HG03575 (cell line): ENCODE measurements at regions not wholly inside any gene's neighbourhood (a gene's known extent, or its start where the extent isn't known, plus 50 kb on each side); places are given as distances from the start of the nearest gene placed in this dataset.

Experiments used
- ATAC-seq: cut with Tn5 transposase; IDR thresholded peaks from one replicate; pipeline ENCODE4 v1.9.1; 2021; ENCODE audit not compliant: unreplicated experiment, insufficient number of reproducible peaks, low FRiP score; ENCODE audit errors: extremely low read depth

DNA sequence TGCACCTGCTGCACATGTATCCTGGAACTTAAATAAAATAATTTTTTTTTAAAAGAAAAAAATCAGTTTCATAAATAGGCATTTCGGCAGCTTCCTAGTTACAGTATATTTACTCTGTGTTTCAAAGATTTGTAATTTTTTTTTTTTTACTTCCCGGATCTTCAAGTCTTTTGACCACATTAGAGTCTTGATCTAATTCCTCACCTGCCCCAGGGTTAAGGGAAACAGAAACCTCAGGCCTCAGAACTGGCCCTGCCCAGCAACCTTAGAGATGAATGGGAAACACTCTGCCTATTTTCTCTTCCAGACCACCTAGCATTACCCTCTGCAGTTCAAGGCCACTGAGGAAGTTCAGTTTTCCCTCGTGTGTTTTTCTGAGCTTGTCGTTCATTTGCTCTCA lies 304.0 kb downstream of the MAF start:
- no peak for ATAC-seq

DNA sequence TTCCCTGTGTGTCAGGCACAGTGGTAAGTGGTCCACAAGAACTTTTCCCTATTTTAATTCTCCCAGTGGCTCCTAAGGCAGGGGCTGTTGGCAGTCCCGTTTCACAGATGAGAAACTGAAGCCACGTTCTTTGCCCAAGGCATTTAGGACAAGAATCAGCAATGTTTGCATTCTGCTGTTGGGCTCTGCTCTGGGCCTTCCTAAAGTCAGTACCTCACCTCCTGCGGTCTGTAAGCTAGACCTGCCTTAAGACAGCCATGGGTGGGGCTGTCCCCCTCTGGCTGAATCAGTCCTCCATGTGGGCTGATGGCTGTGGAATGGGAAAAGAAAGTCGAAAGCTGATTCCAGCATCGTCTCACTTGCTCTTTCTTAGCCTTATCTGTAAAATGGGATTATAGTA lies 304.8 kb downstream of the MAF start:
- no peak for ATAC-seq

DNA sequence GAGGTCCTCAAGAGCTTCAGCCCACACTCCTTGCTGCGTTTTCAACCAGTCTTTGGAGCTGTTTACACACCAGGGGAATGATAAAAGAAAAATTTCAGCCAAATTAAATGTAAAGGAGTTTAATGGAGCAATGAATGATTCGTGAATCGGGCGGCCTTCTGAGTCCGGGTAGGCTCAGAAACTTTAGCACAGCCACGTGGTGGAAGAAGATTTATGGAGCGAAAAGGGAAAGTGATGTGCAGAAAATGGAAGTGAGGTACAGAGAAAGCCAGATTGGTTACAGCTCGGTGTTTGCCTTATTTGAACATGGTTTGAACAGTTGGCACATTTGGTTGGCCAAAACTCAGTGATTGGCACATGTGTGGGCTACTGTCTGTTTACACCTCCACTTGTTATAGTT lies 305.4 kb downstream of the MAF start:
- ATAC-seq = no peak

DNA sequence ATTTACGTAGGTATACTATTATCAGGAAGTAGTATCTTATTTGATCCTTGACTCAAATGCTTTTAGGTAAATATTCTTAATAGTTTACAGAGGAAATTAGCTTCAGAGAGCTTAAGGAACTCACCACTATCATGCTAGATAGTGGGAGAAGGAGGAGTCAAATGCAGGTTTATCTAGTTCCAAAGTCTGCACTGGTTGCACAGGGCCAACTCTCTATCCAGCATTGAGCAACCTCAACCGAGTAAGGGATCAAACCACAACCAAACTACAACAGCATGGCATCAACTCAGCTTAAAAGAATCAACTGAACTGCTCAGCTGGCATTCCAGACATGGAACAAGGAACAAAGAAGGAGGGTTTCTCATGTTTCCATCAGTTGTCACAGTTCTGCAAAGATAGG lies 306.0 kb downstream of the MAF start:
- ATAC-seq = no peak

DNA sequence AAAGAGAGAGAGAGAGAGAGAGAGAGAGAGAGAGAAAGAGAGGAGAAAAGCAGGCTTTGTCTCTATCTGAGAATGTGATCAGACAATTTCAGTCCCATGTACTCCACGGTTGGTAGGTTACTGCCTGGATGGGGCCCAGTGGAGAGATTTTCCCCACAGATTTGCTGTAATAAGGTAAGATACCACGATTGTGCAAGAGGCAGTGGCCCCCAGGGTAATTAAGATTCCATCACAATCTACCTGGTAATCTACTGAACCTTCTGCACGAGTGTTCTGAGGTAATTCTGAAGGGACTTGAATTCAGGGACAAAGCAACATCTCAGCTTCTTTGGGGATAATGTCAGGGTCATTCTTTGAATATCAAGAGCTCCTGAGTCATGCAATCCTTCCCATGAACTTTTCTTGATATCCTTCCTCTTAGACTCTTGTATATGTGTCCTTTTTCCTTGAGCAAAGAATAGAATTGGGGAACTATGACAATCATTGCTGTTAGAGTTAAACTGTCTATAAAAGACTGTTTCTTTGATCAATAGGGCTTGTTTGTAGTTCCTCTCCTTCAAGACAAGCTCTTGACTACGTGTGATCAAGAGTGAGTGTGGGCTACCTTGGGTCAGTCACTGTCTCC lies 306.6 kb downstream of the MAF start:
- no peak for ATAC-seq

DNA sequence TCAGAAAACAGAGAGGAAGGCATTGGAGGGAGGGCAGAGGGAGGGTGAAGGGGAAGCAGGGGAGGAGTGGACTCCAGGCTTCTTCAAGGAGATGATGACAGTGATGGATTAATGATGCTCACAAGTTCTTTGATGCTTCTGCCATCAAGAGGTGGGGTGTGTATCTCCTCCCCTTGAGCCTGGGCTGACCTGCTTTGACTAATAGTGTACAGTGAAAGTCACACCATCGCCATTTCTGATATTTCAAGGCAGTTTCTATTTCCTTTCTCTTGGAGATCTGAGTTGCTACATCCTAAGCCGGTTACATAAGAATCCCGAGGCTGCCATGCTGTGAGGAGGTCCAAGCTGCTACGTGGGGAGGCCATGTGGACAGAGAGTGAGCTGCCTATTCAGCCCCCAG lies 312.5 kb downstream of the MAF start:
- no peak for ATAC-seq

DNA sequence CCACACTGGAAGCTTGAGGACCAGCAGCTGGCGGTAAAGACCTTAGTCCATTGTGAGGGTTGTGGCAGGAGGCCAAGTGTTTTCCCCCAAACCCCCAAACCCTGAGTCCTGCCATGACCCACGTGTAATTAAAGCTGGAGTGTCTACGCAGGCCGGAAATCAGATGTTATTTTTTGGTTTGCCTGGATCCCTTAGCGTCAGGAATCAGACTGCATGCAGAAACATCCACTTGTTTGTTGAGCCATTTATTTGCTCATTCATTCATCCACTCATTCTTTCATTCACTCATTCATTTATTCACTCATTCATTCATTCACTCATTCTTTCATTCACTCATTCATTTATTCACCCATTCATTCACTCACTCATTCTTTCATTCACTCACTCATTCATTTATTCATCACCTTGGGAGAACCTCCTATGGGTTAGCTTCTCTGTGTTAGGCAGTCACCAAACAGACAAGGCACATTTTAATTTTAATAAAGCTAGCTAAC lies 313.1 kb downstream of the MAF start:
- no peak for ATAC-seq

DNA sequence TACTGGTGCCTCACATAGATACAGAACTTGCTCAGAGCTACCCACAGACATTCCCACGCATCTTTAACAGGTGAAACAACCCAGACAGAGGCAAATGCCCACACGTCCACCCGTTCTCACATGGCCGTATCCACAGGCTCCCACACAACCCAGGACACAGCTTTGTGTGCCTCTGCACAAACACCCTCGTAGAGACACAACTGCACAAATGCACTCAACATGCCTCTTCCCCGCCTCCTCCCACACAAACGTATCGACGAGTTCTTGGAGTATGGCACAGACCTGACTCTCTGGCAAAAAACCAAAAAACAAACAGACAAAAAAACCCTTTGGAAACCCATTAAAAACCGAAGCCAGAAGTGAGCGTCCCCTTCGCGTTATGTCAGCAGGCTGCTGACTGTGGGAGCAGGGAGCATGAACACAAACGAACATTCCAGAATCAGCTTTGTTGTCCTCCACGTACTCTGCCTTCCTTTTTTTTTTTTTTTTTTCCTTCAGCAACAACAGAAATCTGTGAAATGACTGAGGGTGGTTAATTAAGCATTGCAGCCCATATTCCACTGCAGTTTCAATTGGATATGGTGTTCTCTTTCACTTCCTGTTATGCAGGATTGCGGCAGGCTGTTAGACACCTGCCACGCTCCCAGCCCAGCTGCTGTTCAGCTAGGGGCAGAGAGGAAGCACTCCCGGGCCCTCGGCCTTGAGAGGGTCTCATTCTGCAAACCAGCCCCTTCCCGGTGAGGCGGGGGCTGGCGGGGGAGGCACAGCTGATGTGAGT lies 313.7 kb downstream of the MAF start:
- ATAC-seq = peak; percentile 78

DNA sequence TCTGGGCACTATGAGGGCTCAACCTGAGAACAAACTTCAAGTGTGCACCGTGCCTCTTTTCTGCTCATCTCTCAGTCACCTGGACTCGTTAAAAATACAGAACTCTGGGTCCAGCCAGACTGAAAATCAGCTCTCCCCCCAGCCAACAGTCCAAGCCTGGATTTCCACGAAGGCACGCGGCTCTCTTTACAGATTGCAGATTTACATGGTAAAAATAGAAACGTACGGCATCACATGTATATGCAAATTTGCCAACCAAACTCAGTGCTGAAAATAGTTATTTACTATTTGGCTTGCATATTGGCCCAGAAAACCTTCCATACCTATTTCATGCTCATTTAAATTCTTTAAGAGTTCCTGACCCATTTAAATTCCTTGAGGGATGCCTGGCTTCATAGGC lies 315.8 kb downstream of the MAF start:
- no peak for ATAC-seq

DNA sequence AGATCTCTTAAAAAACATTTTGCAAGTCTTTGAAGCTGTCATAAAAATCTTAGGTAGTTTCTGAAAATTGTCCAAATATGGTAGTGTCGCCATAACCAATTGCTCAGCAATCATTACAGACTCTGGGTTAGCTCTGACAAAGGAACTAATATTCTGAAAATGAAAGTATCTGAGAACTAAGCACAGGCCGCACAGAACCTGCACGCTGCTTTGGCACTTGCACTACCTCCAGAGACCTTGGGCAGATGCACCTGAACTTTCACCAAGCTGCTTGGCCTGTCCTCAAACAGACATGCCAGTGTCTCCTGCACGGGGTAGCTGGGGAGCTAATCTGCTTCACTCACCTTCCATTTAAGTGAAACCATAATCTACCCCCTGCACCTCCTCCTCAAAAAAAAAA lies 317.0 kb downstream of the MAF start:
- ATAC-seq = no peak

DNA sequence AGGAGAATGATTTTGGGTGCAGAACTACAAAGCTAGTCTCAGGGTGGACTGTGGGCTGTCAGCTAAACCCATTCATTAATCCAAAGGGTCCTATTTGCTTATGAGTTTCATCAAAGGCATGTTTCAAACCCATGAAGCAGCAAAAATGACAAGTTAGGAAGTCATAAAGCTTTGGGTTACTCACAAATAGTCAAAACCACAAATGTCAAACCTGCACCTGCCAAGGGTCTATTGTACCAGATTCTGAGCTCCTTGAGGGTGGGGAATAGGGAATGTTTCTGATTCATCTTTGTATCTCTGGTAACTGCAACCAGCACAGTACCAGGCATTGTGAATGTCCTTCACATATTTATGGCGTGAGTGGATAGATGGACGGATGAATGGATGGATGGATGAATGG lies 317.7 kb downstream of the MAF start:
- no peak for ATAC-seq

DNA sequence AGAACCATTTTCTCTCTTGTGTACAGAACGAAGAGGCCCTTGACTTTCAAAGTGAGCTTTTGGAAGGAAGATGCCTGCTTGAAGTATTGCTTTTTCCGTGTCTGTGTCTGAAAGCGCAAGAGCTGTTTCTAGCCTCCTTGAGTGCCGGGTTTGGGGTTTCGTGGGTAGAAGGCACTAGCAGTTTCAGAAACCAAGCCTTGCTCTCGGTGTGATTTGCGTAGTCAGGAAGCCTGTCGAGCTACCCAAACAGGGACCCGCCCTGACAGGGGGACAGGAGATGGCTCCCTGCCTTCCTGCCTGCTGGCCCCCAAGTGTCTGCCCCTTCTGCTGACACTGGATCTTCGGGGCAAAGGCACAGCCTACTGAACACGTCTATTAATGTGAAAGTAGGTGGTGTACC lies 322.0 kb downstream of the MAF start:
- ATAC-seq = no peak

DNA sequence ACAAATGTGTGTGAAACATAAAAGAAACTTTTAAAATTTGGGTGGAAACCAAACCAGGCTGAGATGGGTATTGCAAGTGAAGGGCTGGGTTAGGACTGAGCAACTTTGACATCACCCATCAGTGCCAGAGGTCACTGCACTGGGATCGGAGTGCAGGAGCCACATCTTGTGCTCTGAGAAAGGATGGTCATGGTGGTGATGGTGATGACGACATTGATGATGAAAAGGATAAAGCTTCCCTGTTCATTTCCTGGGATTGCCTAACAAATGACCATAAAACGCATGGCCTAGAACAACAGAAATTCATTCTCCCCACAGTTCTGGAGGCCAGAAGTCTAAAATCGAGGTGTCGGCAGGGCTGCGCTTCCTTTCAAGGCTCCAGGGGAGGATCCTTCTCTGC lies 324.0 kb downstream of the MAF start:
- no peak for ATAC-seq

DNA sequence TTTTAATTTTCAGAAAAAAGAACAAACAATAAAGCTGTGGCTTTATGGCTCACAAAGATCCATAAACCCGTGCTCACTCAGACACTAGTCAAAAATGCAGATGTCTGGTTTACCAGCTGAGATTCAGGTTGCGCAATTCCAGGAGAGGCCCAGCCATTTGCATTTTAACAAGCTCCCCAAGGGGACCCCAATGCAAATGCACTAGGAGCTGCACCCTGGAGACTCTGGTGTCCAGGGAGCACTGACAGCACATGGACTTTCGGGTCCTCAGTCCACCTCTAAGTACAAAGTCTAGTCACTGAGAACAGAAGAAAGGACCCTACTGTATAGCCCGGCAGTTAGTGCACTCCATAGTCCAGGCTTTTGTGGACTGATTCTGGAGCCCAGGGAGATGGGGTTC lies 326.3 kb downstream of the MAF start:
- ATAC-seq = no peak

DNA sequence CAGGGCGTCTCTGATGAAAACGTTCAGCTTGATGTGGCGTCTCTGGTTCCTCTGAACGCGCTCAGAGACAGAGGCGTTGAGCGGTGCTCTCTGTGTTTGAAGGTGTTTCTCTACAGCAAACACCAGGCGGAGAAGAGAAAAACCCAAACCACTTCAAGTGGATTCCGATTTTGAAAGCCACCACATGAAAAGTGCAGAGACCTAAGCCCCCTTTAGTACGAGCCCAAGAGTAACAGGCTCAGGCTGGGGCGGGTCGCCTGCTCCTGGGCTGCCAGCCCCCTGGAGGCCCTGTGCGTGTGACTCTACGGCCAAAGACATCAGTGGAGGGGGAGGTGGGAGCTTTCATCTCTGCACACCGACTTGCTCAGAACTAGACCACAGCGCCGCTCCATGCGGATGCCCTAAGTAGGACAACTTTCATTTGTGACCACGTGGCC lies 328.4 kb downstream of the MAF start:
- no peak for ATAC-seq

DNA sequence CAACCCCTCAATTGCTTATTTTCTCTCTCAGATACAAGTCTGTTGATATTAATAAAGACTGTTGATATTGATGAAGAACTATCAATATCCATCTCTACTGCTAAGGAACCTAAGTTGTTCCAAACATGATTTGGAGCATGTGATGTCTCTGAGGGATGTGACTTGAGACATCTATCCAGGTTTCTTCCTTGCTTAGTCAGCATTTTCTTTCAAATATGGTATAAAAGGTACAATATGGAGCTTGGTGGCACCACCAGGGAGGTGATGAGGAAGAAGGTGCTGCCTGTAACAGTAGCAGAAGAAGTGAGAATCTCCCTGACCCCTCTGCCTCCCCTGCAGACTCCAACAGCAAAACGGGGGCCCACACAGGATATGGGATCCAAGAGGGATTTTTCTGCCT lies 329.0 kb downstream of the MAF start:
- ATAC-seq = no peak

DNA sequence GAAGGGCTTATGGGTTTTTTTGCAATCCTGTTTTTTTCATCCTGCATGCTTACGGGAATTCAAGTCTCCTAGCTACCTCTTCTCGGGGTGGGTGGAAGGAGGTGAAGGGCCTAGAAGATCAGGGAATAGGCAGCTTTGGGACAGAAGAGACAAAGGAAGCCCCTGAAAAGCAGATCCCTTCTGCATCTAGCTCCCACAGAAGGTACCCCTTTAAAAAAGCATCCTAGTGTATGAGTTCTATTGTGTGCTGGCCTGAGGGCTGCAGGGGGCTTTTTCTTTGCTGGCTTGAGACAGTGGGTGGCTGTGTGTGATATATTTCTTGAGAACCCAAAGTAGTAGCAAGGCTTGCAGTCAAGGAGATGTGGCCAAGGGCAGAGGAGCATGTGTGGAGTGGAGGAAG lies 330.5 kb downstream of the MAF start:
- ATAC-seq = no peak

DNA sequence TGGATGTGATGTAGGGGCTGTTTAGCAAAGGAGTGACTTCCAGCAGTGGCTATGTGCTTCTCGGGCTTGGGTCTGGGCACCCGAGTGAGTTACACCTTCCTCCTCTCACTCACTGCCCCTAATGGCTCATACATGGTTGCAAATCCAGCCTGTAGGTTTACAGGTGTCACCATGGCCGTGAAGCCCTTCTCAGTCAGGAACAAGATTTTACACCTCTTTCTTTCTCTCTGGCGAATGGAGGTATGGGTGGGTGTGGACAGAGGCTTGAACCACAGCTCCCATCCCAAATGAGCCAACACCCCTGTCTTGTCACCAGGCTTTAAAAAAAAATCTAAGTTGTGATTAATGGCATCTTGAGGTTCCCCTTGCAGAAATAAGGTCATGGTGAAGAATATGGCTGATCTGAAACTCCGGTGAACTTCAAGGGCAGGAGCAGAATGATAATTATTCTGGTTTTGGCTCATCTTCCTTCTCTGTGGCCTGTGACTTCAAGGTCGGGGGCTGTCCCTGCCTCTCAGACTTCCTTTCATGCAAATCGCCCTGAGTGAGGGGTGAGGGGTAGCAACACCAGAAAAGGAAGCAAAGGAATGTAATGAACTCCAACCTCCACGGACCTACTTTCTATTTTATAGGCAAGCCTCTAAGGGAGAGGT lies 331.2 kb downstream of the MAF start:
- ATAC-seq = peak; percentile 96

DNA sequence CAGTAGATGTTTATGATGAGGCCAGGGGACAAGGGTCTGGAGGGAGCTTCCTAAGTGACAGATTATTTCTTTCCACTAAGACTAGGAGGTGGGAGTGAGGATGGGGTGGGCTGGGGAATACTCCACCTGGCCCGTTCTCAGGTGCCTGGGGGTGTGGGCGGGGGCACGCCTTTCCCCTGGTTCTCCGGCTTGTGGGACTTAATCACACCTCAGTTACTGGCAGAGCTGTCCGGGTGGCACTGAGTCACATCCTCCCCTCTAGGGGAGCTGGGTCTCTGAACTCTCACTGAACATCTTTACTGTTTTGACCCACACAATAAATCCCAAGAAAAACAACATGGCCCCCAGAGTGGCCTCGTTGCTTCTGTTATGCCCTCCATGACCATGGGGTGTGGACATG lies 332.8 kb downstream of the MAF start:
- ATAC-seq = no peak

DNA sequence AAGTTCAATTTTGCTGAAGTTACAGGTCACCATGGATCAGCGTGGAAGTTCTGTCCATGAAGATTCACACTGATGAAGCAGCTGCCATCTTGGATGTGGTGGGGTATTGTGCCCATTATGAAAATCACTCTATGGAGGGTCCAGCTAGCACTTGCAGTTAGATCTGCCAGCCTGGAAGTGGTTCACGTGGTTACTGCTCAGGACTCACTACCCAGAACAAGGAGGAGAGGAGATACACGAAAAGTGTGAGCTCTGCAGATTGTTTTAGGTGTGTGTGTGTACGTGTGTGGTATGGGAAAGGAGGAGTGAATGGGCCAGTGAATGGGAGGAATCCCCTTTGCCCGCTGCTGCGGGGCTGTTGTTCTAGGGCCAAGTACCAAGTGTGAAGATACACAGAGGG lies 333.4 kb downstream of the MAF start:
- ATAC-seq = no peak
